Mucosa of gallbladder (tissue), 1 donor: ENCODE measurements at regions not wholly inside any gene's neighbourhood (a gene's known extent, or its start where the extent isn't known, plus 50 kb on each side); places are given as distances from the start of the nearest gene placed in this dataset.

Experiments
- DNase-seq: peaks from one replicate; pipeline ENCODE4 v3.0.0-alpha.2; 2020; ENCODE audit warnings: low spot score
- donor health status: DM: no; HTN: no; CAD: no.

GRCh38 chr4:23333946-23334878 is 555.6 kb downstream of the PPARGC1A start:
- no peak for DNase-seq

GRCh38 chr4:23333556-23333945 is 556.3 kb downstream of the PPARGC1A start:
- no peak for DNase-seq

- DNase-seq: no peak
Observed at GRCh38 chr4:23332313-23332712, 557.5 kb downstream of the PPARGC1A start.

- DNase-seq: no peak
Observed at GRCh38 chr4:23327120-23327519, 562.7 kb downstream of the PPARGC1A start.

DNA sequence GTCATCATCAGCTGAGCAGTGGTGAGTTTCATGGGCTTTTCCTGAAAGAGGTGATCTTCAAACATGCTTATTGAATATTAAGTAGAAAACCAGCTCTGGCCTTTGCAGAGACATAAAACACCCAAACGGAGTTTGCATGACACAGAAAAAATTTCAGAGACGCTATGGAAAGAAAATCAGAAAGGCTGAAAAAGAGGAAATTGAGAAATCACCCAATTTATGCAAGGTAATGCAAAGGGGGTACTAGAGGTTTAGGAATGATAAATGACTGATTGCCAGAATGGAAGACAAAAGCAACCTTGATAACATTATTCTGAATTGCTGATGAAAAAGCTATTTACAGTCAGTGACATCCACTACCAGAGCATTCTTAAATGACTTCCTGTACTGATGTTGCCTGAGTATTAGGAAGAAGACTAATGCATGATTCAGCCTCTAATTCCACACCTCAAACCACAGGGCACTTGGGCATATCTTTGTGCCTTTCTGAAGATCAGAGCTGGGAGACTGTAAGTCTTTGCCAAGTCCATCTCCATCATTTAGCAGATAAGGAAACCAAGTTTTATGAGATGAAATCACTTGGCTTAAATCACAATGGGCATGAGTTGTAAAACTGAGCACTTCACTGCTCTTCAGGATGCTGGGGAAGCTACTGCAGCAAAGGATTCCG is 565.7 kb downstream of the PPARGC1A start:
- no peak for DNase-seq

GRCh38 chr4:23323436-23323835 is 566.4 kb downstream of the PPARGC1A start:
- DNase-seq: no peak

DNA sequence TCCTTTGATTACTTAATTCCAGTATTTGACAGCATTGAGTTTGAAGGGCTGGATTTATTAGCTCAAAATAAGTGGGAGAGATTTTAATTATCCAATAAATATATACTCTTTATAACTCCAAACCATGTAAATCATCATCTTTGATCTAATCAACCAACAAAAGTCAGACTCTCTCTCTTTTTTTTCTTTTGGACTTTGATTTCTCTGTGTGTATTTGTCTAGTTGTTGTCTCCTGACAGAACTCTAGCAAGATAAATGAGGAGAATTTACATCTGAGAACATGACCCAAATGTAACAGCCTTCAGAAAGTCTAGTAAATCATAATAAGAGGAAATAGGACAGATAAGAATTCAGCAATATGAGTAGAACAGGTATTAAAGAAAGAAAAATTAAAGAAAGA is 567.1 kb downstream of the PPARGC1A start:
- no peak for DNase-seq

DNA sequence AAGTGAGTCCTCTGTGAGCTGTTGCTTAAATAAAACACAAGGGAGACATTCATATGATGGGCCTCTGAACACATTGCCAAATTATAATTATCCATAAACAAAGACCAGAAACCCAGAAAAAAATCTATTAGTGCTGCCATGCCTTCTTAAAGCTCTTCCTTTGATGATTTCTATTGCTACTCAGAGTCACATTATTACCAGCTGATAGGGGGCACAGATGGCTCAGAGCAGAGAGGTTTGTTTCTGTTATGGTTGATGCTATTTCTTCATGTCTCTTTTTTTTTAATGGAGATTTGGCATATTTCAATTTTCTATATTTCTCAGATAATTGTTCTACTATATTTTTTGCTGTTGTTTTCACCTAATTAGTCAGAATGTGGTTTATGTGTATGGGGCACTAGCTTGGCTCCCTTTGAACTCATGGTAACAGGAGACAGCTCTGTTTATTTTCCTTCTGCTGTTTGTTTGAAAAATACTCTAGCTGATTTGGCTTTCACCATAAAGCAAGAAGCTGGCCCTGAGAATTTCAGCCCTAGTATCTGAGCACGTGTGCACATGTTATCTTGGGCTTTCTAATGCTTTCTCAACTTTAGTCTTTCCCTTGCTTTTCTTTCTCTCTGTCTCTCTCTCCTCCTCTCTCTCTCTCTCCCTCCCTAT is 568.8 kb downstream of the PPARGC1A start:
- DNase-seq: no peak

- no peak for DNase-seq
Observed at GRCh38 chr4:23312686-23313085, 577.2 kb downstream of the PPARGC1A start.

- no peak for DNase-seq
Observed at GRCh38 chr4:23311983-23312382, 577.9 kb downstream of the PPARGC1A start.

DNA sequence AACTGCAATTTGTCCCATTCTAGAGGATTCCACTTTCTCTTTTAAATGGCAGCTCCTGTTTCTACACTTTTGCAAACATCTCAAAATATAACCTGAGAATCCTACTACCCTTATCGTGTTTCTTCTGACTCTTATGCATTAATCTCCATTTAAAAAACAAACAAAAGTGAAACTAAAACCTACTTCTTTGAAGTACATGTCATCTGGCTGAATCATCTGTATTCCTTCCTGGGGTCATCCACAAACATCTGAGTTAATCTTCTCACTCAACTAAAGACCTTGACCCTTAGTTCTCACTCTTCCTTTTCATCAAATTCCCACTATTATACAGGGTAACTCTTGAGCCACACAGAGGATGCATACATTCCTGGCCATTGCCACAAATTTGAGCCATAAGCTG is 584.8 kb downstream of the PPARGC1A start:
- no peak for DNase-seq

DNA sequence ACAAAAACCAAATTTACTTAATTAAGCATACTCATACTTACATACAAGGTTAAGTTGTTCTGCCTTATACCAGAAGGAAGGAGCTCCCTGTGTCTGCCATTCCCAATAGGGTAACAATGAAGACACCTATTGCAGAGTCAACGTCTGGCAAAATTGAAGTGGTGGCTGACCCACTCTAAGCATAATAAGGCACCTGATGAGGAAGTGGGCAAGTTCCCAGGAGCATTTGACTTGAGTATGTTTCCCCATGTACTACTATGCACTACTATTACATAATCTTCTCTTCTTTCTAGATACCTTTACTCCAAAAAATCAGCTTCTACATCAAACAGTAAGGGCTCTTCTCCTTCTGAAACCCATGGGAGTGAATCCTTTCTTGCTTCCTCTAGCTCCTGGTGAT is 591.5 kb downstream of the PPARGC1A start:
- no peak for DNase-seq

- no peak for DNase-seq
Observed at GRCh38 chr4:23297327-23297726, 592.5 kb downstream of the PPARGC1A start.

DNA sequence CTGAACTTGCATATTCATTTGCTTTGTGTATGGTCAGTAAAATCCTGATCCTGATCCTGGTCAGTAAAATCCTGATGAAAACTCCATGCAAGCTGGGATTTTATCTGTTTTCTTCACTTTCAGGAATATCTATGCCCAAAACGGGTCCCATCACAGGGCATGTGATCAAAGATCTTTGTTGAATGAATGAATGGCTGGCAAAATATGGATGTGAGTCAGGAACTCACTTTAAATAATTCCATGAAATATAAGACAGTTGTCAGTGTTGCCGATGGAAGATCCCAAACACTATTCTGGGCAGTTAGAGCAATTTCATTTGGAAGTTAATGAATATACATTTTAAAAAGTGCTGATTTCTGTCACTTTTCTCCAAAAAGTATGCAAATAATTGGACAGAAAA is 598.4 kb downstream of the GBA3 start:
- DNase-seq: no peak

DNA sequence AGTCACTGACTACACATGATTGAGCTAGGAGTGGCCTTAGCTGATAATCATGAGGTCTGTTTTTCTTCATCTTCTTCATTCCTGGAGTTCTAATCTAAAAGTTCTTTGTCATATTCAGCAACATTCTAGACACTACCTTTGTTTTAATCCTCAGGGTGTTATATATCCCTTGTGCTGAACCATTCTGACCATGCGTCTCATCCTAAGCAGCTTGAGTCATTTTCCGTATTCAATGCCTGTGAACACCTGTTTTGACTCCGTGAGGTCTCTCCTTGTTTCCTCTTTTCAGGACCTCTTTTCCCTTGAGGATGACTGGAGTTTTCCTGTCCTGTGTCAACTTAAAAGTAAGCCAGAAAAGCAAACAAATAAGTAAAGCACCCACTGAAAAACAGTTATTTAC is 597.9 kb downstream of the GBA3 start:
- DNase-seq: no peak

- no peak for DNase-seq
Observed at GRCh38 chr4:23279377-23279986, 586.7 kb downstream of the GBA3 start.

DNA sequence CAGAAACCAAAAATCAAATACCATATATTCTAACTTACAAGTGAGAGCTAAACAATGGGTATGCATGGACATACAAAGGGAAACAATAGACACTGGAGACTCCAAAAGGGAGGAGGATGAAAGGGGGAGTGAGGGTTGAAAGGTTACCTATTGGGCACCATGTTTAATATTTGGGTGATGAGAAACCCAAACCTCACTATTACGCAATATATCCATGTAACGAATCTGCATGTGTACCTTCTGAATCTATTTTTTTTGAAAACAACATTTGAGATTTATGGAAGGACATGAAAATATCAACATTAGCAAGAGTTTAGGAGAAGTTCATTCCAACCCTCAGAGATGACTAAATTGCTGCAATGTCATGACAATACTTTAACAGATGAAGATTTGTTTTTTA is 586.1 kb downstream of the GBA3 start:
- DNase-seq: no peak

DNA sequence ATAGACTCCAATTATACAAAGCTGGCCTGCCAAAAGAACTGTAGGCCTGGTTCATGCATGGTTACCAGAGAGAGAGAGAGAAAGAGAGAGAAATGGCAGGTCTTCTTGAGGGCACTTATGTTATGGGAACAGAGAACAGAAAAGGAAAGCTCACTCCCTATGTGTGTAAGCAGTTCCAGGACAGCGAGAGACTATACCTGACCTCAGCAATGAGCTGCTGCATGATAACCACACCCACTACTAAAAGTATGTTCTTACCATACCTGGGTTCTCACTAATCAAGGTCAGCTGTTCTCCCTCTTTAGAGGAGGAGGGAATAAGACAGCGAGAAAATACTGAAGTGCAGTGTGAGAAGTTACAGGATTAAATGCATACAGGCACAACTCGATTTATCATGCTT is 583.3 kb downstream of the GBA3 start:
- DNase-seq: no peak

DNA sequence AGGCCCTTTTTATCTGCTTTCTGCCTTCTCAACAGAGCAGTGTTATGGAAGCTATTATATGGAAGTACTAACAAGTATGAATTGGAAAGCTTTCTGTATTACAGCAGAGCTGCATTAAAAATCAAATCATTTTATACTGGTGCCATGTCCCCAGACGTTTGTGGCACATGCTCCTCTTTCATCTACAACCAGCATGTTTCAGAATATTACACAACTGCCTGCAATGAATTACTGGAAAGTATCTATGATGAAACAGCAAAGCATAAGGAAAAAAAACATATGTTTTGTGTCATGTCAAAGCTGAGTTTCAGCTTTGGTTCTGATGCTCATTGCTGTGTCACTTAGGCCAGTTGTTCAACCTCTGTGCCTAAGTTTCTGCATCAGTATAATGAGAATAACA is 576.8 kb downstream of the GBA3 start:
- DNase-seq: no peak

- DNase-seq: no peak
Observed at GRCh38 chr4:23268072-23268771, 575.5 kb downstream of the GBA3 start.

- DNase-seq: no peak
Observed at GRCh38 chr4:23266401-23266800, 573.7 kb downstream of the GBA3 start.

- no peak for DNase-seq
Observed at GRCh38 chr4:23260511-23260910, 567.8 kb downstream of the GBA3 start.
